Endothelial cell (in vitro differentiated cells): ENCODE measurements at regions not wholly inside any gene's neighbourhood (a gene's known extent, or its start where the extent isn't known, plus 50 kb on each side); places are given as distances from the start of the nearest gene placed in this dataset.
"Not testable (repeated sequence)": the region's sequence is repeated elsewhere in the genome, so short reads cannot be mapped to it uniquely, and the experiment has no call there.

Experiments
- DNase-seq: peaks from one replicate; pipeline ENCODE4 v3.0.0; 2021; ENCODE audit warnings: low spot score
- H3K27ac Mint-ChIP-seq: one replicate; pipeline ENCODE4 v1.8.0; 2021; ENCODE audit warnings: mixed read lengths, inconsistent platforms; ENCODE audit not compliant: unreplicated experiment
- H3K27me3 Mint-ChIP-seq: one replicate; pipeline ENCODE4 v1.8.0; 2021; ENCODE audit warnings: mild to moderate bottlenecking, moderate library complexity, mixed read lengths, inconsistent platforms; ENCODE audit not compliant: unreplicated experiment
- H3K36me3 Mint-ChIP-seq: one replicate; pipeline ENCODE4 v1.8.0; 2021; ENCODE audit warnings: mild to moderate bottlenecking, low read depth, mixed read lengths, inconsistent platforms; ENCODE audit not compliant: unreplicated experiment
- H3K4me1 Mint-ChIP-seq: one replicate; pipeline ENCODE4 v1.8.0; 2021; ENCODE audit warnings: mild to moderate bottlenecking, mixed read lengths, inconsistent platforms; ENCODE audit not compliant: unreplicated experiment
- H3K4me3 Mint-ChIP-seq: one replicate; pipeline ENCODE4 v1.8.0; 2021; ENCODE audit warnings: mild to moderate bottlenecking, mixed read lengths, inconsistent platforms; ENCODE audit not compliant: unreplicated experiment
- H3K9me3 Mint-ChIP-seq: one replicate; pipeline ENCODE4 v1.8.0; 2021; ENCODE audit warnings: mixed read lengths, inconsistent platforms; ENCODE audit not compliant: unreplicated experiment
- TF ChIP-seq, protein P1 (sequence below): fragments of 200-600 bp; sonication (generic); IDR thresholded peaks from one replicate; pipeline ENCODE4 v1.5.0; 2021; ENCODE audit warnings: antibody characterized with exemption; ENCODE audit not compliant: unreplicated experiment

DNA sequence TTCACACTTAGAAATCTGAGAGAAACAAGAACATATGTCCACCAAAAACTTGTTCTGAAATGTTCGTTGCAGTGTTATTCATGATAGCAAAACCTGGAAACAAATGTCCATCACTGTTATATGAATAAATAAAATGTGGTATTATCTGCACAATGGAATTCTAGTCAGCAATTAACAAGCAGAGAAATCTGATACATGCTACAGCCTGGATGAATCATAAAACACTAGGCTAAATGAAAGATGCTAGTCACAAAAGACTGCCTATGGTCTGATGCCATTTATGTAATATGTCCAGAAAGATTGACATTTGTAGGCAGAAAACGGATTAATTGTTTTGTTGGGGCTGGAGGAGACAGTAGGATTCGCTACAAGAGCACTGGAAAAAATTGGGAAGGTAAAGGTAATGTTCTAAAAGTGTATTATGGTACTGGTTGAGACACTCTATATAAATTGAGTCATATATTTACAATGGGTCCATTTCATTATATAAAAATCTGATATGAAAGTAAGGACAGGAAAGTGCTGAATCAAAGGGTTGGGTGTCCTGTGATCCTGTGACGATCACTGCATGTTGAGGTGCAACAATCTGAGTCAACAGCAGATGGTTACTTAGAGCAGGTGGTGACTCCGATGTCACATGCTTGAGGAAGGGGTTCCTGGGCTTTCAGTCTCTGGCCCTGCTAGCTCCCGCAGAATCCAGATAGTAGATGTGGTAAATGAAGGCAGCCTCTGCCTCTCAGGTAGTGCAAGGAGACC is 102.1 kb upstream of the NBPF4 start:
- no peak for DNase-seq
- H3K9me3 Mint-ChIP-seq = peaks cover 5% of the 10 kb centered on the region
- no peaks in the 10 kb centered on the region for H3K36me3 Mint-ChIP-seq
- no peaks in the 10 kb centered on the region for H3K27me3 Mint-ChIP-seq
- no peak overlapping the region for H3K27ac Mint-ChIP-seq
- H3K4me3 Mint-ChIP-seq = no peak overlapping the region
- TF ChIP-seq, protein P1, sequence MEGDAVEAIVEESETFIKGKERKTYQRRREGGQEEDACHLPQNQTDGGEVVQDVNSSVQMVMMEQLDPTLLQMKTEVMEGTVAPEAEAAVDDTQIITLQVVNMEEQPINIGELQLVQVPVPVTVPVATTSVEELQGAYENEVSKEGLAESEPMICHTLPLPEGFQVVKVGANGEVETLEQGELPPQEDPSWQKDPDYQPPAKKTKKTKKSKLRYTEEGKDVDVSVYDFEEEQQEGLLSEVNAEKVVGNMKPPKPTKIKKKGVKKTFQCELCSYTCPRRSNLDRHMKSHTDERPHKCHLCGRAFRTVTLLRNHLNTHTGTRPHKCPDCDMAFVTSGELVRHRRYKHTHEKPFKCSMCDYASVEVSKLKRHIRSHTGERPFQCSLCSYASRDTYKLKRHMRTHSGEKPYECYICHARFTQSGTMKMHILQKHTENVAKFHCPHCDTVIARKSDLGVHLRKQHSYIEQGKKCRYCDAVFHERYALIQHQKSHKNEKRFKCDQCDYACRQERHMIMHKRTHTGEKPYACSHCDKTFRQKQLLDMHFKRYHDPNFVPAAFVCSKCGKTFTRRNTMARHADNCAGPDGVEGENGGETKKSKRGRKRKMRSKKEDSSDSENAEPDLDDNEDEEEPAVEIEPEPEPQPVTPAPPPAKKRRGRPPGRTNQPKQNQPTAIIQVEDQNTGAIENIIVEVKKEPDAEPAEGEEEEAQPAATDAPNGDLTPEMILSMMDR = no peak
- no peaks in the 10 kb centered on the region for H3K4me1 Mint-ChIP-seq

DNA sequence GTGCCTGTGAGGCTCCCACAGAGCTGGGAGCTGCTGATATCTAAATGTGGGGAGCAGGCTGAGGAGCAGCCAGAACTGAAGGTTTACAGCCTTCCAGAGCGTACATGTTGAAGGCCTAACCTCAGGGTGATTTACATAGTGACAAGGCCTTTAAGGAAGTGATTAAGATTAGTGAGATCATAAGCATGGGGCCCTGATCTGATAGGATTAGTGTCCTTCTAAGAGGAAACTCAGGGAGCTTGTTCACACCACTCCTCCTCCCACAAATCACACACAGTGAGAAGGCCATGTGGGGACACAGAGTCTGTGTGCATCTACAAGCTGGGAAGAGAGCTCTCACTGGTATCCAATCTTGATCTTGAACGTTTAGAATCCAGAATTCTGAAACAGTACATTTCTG is 92.3 kb upstream of the NBPF6 start:
- H3K36me3 Mint-ChIP-seq = no peaks in the 10 kb centered on the region
- no peak overlapping the region for H3K27ac Mint-ChIP-seq
- DNase-seq = no peak
- H3K4me1 Mint-ChIP-seq = no peaks in the 10 kb centered on the region
- peaks cover 3% of the 10 kb centered on the region for H3K27me3 Mint-ChIP-seq
- TF ChIP-seq, protein P1 = no peak
- no peak overlapping the region for H3K4me3 Mint-ChIP-seq
- no peaks in the 10 kb centered on the region for H3K9me3 Mint-ChIP-seq

DNA sequence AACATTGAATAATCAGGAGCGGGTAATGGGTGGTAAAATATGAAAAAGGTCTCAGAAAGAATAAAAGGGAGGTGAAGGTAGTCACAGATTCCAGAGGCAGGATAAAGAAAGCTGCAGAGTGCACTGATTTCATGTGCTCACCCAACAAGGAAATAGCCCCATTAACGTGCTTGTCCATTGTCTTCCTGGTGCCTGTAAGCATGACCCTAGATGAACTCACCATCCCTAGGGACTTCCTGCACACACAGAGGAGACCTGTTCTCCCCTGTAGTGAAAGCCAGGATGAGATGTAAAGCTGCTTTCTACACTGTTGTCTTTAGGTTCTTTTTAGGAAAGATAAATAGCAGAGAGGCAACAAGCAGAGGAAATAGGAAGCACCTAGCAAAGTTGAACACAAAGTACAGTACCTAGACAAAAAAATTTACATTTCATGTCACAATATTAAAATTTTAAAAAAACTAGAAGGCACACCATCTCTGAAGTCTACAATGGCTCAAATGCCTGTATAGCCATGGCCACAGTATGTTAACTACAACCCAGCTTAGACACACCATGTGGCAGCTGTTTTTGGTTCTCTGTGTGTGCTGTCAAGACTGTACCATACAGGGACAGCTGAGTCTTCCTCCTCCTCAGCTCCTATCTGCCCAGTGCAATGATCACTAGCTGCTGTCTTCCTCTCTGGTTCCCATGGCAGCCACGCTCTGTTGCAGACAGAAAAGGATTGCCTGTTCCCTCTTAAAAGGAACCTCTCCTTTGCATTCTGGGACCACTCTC is 69.9 kb upstream of the NBPF6 start:
- H3K4me3 Mint-ChIP-seq, H3K9me3 Mint-ChIP-seq, H3K27me3 Mint-ChIP-seq, H3K36me3 Mint-ChIP-seq, DNase-seq, H3K4me1 Mint-ChIP-seq, H3K27ac Mint-ChIP-seq: not testable (repeated sequence)
